ENCODE measurements at regions not wholly inside any gene's neighbourhood (a gene's known extent, or its start where the extent isn't known, plus 50 kb on each side); places are given as distances from the start of the nearest gene placed in this dataset.

DNA sequence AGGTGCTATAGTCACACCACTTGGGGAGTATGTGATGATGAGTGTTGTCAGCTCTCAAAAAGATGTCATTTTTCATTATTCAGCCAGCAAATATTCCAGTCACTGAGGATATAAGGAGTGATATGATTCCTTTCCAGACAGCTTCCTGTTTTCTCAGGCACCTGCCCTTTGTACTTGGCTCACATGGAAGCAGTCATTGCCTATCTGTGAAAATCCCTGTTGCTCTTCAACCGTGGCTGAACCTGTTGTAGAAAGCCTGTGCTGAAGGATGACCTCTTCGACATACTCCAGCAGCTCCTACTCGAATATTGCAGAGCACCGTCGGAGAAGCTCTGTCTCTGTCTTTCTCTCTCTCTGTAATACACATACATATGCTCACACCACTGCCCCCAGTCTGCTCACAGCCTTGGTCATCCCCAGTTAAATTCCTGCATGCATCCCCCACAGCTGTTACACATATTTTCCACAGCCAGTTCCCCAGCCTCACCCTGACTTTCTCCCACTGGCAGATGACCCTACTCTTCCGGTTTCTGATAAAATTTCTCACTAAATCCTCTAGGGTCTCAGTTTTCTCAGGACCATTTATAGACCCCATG is 204.2 kb upstream of the ARGLU1 start:
- TF ChIP-seq, protein P1, sequence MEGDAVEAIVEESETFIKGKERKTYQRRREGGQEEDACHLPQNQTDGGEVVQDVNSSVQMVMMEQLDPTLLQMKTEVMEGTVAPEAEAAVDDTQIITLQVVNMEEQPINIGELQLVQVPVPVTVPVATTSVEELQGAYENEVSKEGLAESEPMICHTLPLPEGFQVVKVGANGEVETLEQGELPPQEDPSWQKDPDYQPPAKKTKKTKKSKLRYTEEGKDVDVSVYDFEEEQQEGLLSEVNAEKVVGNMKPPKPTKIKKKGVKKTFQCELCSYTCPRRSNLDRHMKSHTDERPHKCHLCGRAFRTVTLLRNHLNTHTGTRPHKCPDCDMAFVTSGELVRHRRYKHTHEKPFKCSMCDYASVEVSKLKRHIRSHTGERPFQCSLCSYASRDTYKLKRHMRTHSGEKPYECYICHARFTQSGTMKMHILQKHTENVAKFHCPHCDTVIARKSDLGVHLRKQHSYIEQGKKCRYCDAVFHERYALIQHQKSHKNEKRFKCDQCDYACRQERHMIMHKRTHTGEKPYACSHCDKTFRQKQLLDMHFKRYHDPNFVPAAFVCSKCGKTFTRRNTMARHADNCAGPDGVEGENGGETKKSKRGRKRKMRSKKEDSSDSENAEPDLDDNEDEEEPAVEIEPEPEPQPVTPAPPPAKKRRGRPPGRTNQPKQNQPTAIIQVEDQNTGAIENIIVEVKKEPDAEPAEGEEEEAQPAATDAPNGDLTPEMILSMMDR (conservative IDR thresholded peaks at IDR 0.05; ENCODE audit: low read depth, low read length), result no peak
- no peak for TF ChIP-seq EZH2 (IDR thresholded peaks at IDR 0.05; ENCODE audit: borderline replicate concordance, low read depth, low read length, poor library complexity, severe bottlenecking)
- BruUV-seq (replicated peaks), result no TSS peak
- POLR2A ChIA-PET (ENCODE audit: low non-redundant PET), result no interaction called here

DNA sequence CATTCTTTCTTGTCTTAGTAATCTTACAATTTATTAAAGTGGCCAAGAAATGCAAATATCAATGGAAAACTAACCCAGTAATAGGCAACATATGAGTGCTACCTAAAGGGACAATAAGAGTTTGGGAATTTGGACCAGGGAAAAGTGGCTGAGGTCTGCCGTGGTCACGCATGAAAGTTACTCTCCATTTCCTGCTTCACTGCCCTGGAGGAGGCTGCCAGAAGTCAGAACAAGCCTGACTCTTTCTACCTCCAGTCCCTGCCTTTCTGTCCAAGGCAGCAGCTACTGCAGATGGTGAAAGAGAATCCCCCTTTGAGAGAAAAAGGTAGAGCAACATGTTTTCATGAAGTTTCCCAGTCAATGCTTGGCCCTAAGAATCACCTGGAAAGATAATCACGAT is 201.1 kb upstream of the ARGLU1 start:
- peaks cover 2% of the 10 kb centered on the region for H3K27me3 ChIP-seq (replicated peaks; ENCODE audit: insufficient read depth, low read depth, low read length, poor library complexity)
- no peak for DNase-seq (ENCODE audit: low spot score)
- H3K9me3 ChIP-seq (ENCODE audit: low read depth, low read length, poor library complexity, severe bottlenecking), result no peaks in the 10 kb centered on the region
- no peak for TF ChIP-seq EZH2 (IDR thresholded peaks at IDR 0.05; ENCODE audit: borderline replicate concordance, low read depth, low read length, poor library complexity, severe bottlenecking)
- TF ChIP-seq, protein P1 (conservative IDR thresholded peaks at IDR 0.05; ENCODE audit: low read depth, low read length), result no peak
- no peak overlapping the region for H3K4me3 ChIP-seq (ENCODE audit: low read depth, low read length, poor library complexity, severe bottlenecking)
- BruUV-seq (replicated peaks), result no TSS peak
- H3K4me1 ChIP-seq (ENCODE audit: insufficient read depth, low read length, poor library complexity, severe bottlenecking), result no peaks in the 10 kb centered on the region
- H3K27ac ChIP-seq (ENCODE audit: low read depth, low read length, poor library complexity, severe bottlenecking), result no peak overlapping the region
- intact Hi-C loops (cut with micrococcal nuclease; ENCODE audit: unreplicated experiment), result no loop called here
- H3K36me3 ChIP-seq (ENCODE audit: insufficient read depth, low read length, poor library complexity, severe bottlenecking), result no peaks in the 10 kb centered on the region
- ChIA-PET POLR2A (ENCODE audit: low non-redundant PET) (no interaction called here), CTCF (no interaction called here)

More for the DNA sequence above, 204.2 kb upstream of the ARGLU1 start:
- Histone ChIP-seq H3K4me1 (ENCODE audit: insufficient read depth, low read length, poor library complexity, severe bottlenecking) (no peaks in the 10 kb centered on the region), H3K27me3 (replicated peaks; ENCODE audit: insufficient read depth, low read depth, low read length, poor library complexity) (no peaks in the 10 kb centered on the region), H3K9me3 (ENCODE audit: low read depth, low read length, poor library complexity, severe bottlenecking) (no peaks in the 10 kb centered on the region), H3K4me3 (ENCODE audit: low read depth, low read length, poor library complexity, severe bottlenecking) (no peak overlapping the region), H3K36me3 (ENCODE audit: insufficient read depth, low read length, poor library complexity, severe bottlenecking) (no peaks in the 10 kb centered on the region), H3K27ac (ENCODE audit: low read depth, low read length, poor library complexity, severe bottlenecking) (no peak overlapping the region)
- intact Hi-C loops (cut with micrococcal nuclease; ENCODE audit: unreplicated experiment), result no loop called here
- no peak for DNase-seq (ENCODE audit: low spot score)
- CTCF ChIA-PET, result no interaction called here

DNA sequence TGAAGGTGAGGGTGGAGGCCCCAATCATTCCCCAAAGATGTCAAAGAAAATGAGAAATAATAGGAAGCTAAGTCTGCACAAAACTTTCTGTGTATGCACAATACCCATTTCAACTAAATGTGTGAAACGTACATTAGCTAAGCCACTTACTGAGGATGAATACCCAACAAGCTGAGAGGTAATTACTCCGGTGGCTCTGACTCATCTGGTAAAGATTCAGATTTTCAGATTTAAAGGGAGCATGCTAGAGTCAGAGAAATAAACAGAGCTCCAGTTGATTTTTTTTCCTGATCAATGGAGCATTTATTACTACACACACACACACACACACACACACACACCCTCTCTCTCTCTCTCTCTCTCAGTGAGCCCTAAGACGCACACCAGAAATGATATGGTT is 194.8 kb upstream of the ARGLU1 start:
- no peak overlapping the region for H3K27ac ChIP-seq (ENCODE audit: low read depth, low read length, poor library complexity, severe bottlenecking)
- H3K4me1 ChIP-seq (ENCODE audit: insufficient read depth, low read length, poor library complexity, severe bottlenecking), result no peaks in the 10 kb centered on the region
- DNase-seq (ENCODE audit: low spot score), result no peak
- H3K27me3 ChIP-seq (replicated peaks; ENCODE audit: insufficient read depth, low read depth, low read length, poor library complexity), result peaks cover 19% of the 10 kb centered on the region
- H3K9me3 ChIP-seq (ENCODE audit: low read depth, low read length, poor library complexity, severe bottlenecking), result no peaks in the 10 kb centered on the region
- POLR2A ChIA-PET (ENCODE audit: low non-redundant PET), result no interaction called here
- no peak overlapping the region for H3K4me3 ChIP-seq (ENCODE audit: low read depth, low read length, poor library complexity, severe bottlenecking)
- intact Hi-C loops (cut with micrococcal nuclease; ENCODE audit: unreplicated experiment), result no loop called here
- no peak for TF ChIP-seq EZH2 (IDR thresholded peaks at IDR 0.05; ENCODE audit: borderline replicate concordance, low read depth, low read length, poor library complexity, severe bottlenecking)
- TF ChIP-seq, protein P1 (conservative IDR thresholded peaks at IDR 0.05; ENCODE audit: low read depth, low read length), result no peak
- H3K36me3 ChIP-seq (ENCODE audit: insufficient read depth, low read length, poor library complexity, severe bottlenecking), result no peaks in the 10 kb centered on the region
- BruUV-seq (replicated peaks), result no TSS peak
- CTCF ChIA-PET, result no interaction called here

All from A673 (cell line).